ENCODE measurements at regions not wholly inside any gene's neighbourhood (a gene's known extent, or its start where the extent isn't known, plus 50 kb on each side); places are given as distances from the start of the nearest gene placed in this dataset.

DNA sequence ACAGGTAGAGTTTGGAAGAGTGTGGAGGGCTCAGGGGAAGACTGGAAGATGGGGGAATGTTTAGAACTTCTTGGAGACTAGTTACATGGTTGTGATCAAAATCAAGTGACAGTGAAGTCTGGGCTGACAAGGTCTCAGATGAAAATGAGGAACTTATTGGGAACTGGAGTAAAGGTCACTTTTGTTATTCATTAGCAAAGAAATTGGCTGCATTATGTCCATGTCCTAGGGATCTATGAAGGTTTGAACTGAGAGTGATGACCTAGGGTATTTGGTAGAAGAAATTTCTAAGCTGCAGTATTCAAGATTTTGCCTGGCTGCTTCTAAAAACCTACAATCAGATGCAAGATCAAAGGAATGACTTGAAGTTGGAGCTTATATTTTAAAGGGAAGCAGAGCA is 747.1 kb downstream of the KCNJ2 start:
- TF ChIP-seq, protein P1, sequence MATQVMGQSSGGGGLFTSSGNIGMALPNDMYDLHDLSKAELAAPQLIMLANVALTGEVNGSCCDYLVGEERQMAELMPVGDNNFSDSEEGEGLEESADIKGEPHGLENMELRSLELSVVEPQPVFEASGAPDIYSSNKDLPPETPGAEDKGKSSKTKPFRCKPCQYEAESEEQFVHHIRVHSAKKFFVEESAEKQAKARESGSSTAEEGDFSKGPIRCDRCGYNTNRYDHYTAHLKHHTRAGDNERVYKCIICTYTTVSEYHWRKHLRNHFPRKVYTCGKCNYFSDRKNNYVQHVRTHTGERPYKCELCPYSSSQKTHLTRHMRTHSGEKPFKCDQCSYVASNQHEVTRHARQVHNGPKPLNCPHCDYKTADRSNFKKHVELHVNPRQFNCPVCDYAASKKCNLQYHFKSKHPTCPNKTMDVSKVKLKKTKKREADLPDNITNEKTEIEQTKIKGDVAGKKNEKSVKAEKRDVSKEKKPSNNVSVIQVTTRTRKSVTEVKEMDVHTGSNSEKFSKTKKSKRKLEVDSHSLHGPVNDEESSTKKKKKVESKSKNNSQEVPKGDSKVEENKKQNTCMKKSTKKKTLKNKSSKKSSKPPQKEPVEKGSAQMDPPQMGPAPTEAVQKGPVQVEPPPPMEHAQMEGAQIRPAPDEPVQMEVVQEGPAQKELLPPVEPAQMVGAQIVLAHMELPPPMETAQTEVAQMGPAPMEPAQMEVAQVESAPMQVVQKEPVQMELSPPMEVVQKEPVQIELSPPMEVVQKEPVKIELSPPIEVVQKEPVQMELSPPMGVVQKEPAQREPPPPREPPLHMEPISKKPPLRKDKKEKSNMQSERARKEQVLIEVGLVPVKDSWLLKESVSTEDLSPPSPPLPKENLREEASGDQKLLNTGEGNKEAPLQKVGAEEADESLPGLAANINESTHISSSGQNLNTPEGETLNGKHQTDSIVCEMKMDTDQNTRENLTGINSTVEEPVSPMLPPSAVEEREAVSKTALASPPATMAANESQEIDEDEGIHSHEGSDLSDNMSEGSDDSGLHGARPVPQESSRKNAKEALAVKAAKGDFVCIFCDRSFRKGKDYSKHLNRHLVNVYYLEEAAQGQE (IDR thresholded peaks at IDR 0.05) = no peak
- no peak for TF ChIP-seq CHD2 (IDR thresholded peaks at IDR 0.05; ENCODE audit: low read length, partially characterized antibody)
- TF ChIP-seq, protein P2, sequence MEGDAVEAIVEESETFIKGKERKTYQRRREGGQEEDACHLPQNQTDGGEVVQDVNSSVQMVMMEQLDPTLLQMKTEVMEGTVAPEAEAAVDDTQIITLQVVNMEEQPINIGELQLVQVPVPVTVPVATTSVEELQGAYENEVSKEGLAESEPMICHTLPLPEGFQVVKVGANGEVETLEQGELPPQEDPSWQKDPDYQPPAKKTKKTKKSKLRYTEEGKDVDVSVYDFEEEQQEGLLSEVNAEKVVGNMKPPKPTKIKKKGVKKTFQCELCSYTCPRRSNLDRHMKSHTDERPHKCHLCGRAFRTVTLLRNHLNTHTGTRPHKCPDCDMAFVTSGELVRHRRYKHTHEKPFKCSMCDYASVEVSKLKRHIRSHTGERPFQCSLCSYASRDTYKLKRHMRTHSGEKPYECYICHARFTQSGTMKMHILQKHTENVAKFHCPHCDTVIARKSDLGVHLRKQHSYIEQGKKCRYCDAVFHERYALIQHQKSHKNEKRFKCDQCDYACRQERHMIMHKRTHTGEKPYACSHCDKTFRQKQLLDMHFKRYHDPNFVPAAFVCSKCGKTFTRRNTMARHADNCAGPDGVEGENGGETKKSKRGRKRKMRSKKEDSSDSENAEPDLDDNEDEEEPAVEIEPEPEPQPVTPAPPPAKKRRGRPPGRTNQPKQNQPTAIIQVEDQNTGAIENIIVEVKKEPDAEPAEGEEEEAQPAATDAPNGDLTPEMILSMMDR (IDR thresholded peaks at IDR 0.05) = no peak
- TF ChIP-seq, protein P3, sequence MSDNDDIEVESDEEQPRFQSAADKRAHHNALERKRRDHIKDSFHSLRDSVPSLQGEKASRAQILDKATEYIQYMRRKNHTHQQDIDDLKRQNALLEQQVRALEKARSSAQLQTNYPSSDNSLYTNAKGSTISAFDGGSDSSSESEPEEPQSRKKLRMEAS (IDR thresholded peaks at IDR 0.05) = no peak
- no peak for TF ChIP-seq PHF8 (IDR thresholded peaks at IDR 0.05; ENCODE audit: borderline replicate concordance, low read depth)
